GM12873 (cell line): ENCODE measurements at regions not wholly inside any gene's neighbourhood (a gene's known extent, or its start where the extent isn't known, plus 50 kb on each side); places are given as distances from the start of the nearest gene placed in this dataset.

Source experiments
- CTCF ChIP-seq: IDR thresholded peaks from 2 replicates; pipeline ENCODE4 v1.5.1; 2012; ENCODE audit warnings: low read depth, mild to moderate bottlenecking, moderate library complexity, low read length, control low read depth; ENCODE audit not compliant: insufficient read depth; ENCODE audit errors: missing control alignments

GRCh38 chr7:35512716-35513115 is 182.2 kb downstream of the HERPUD2 start:
- TF ChIP-seq CTCF, result no peak

GRCh38 chr7:35508623-35509400 is 186.1 kb downstream of the HERPUD2 start:
- TF ChIP-seq CTCF, result peak; percentile 17

- no peak for TF ChIP-seq CTCF
Measured at GRCh38 chr7:35505066-35505465, 189.9 kb downstream of the HERPUD2 start.

GRCh38 chr7:35504365-35504764 is 190.6 kb downstream of the HERPUD2 start:
- TF ChIP-seq CTCF, result no peak

GRCh38 chr7:35501681-35502080 is 193.3 kb downstream of the HERPUD2 start:
- no peak for TF ChIP-seq CTCF

GRCh38 chr7:35499226-35499625 is 195.7 kb downstream of the HERPUD2 start:
- no peak for TF ChIP-seq CTCF

- no peak for TF ChIP-seq CTCF
Measured at GRCh38 chr7:35498416-35498815, 196.5 kb downstream of the HERPUD2 start.

- no peak for TF ChIP-seq CTCF
Measured at GRCh38 chr7:35495844-35496243, 199.1 kb downstream of the HERPUD2 start.
